GM20431 (cell line): ENCODE measurements at regions not wholly inside any gene's neighbourhood (a gene's known extent, or its start where the extent isn't known, plus 50 kb on each side); places are given as distances from the start of the nearest gene placed in this dataset.

Source experiments
- in situ Hi-C: fragments of 300-500 bp; cut with MseI, MboI; formaldehyde crosslinking; loops from one replicate; pipeline ENCODE4 v1.15.0; 2020; ENCODE audit warnings: low sequenced_read_pairs; ENCODE audit not compliant: unreplicated experiment

- in situ Hi-C loops = loop anchor here (25.0 kb wide), 1 partner anchor 910 kb away; the partner anchor contains the start of gene SHQ1
These were observed 142.6 kb upstream of the PROK2 start for GRCh38 chr3:71927505-71928066.

- in situ Hi-C loops = loop anchor here (25.0 kb wide), 1 partner anchor 911 kb away; the partner anchor contains the start of gene SHQ1
These were observed 141.7 kb upstream of the PROK2 start for GRCh38 chr3:71926616-71927015.

GRCh38 chr3:71926262-71926600 lies 141.3 kb upstream of the PROK2 start:
- in situ Hi-C loops = loop anchor here (25.0 kb wide), 1 partner anchor 911 kb away; the partner anchor contains the start of gene SHQ1

- in situ Hi-C loops = loop anchor here (25.0 kb wide), 1 partner anchor 912 kb away; the partner anchor contains the start of gene SHQ1
These were observed 140.7 kb upstream of the PROK2 start for GRCh38 chr3:71925511-71926261.

GRCh38 chr3:71924721-71925120 lies 139.8 kb upstream of the PROK2 start:
- in situ Hi-C loops = loop anchor here (25.0 kb wide), 1 partner anchor 913 kb away; the partner anchor contains the start of gene SHQ1

- in situ Hi-C loops = no loop called here
These were observed 136.1 kb upstream of the PROK2 start for GRCh38 chr3:71921036-71921435.

GRCh38 chr3:71919572-71919971 lies 134.6 kb upstream of the PROK2 start:
- in situ Hi-C loops = no loop called here

- in situ Hi-C loops = no loop called here
These were observed 132.6 kb upstream of the PROK2 start for GRCh38 chr3:71917545-71917944.

- in situ Hi-C loops = no loop called here
These were observed 131.9 kb upstream of the PROK2 start for GRCh38 chr3:71916747-71917369.

- in situ Hi-C loops = no loop called here
These were observed 128.0 kb upstream of the PROK2 start for GRCh38 chr3:71912839-71913495.

GRCh38 chr3:71910108-71910507 lies 125.2 kb upstream of the PROK2 start:
- in situ Hi-C loops = no loop called here

- in situ Hi-C loops = no loop called here
These were observed 123.0 kb upstream of the PROK2 start for GRCh38 chr3:71907996-71908395.

- in situ Hi-C loops = no loop called here
These were observed 122.0 kb upstream of the PROK2 start for GRCh38 chr3:71906976-71907375.

- in situ Hi-C loops = no loop called here
These were observed 120.5 kb upstream of the PROK2 start for GRCh38 chr3:71905426-71905825.

- in situ Hi-C loops = no loop called here
These were observed 119.0 kb upstream of the PROK2 start for GRCh38 chr3:71903936-71904335.

GRCh38 chr3:71903112-71903495 lies 118.2 kb upstream of the PROK2 start:
- in situ Hi-C loops = no loop called here

- in situ Hi-C loops = no loop called here
These were observed 117.5 kb upstream of the PROK2 start for GRCh38 chr3:71902258-71903111.

GRCh38 chr3:71901645-71902044 lies 116.7 kb upstream of the PROK2 start:
- in situ Hi-C loops = no loop called here

- in situ Hi-C loops = no loop called here
These were observed 115.1 kb upstream of the PROK2 start for GRCh38 chr3:71900057-71900456.

GRCh38 chr3:71896751-71897150 lies 111.8 kb upstream of the PROK2 start:
- in situ Hi-C loops = no loop called here
